B cell (primary cell): ENCODE measurements at regions not wholly inside any gene's neighbourhood (a gene's known extent, or its start where the extent isn't known, plus 50 kb on each side); places are given as distances from the start of the nearest gene placed in this dataset.

Experiments used
- ATAC-seq: fragments of 200-7000 bp; cut with Tn5 transposase; one replicate; pipeline ENCODE4 v1.10.0; 2021; ENCODE audit warnings: low read depth, mild to moderate bottlenecking, moderate number of reproducible peaks, moderate library complexity
- CTCF ChIA-PET: fragments of 350-600 bp; sonication (Branson Sonifier 250); formaldehyde crosslinking; loops from one replicate; lab custom pipeline; 2021; ENCODE audit warnings: antibody characterized with exemption, inconsistent platforms; lab: Charles Lee
- POLR2A ChIA-PET: fragments of 350-600 bp; sonication (Branson Sonifier 250); formaldehyde crosslinking; loops from one replicate; lab custom pipeline; 2021; ENCODE audit warnings: antibody characterized with exemption; lab: Charles Lee
- DNase-seq: peaks from one replicate; pipeline ENCODE4 v3.0.0; 2013
- H2AFZ ChIP-seq: 2 replicates; pipeline ENCODE4 v1.6.1; 2012; ENCODE audit warnings: mild to moderate bottlenecking, low read depth, low read length; ENCODE audit not compliant: insufficient read depth, poor library complexity, severe bottlenecking
- H3K27ac ChIP-seq, 2 donors: 1 replicate in 1 of 2; 2 replicates in 1 of 2; pipeline ENCODE4 v1.5.1; 2012 to 2013; ENCODE audit warnings: low read length in 2 of 2, mild to moderate bottlenecking in 2 of 2, moderate library complexity in 1 of 2
- H3K27me3 ChIP-seq, 4 experiments: fragments of 200-600 bp in 1 of 4; sonication (generic) in 1 of 4; replicated peaks in 1 of 4; 1 replicate in 2 of 4; 2 replicates in 2 of 4; pipeline versions ENCODE4 v1.6.1 to v1.7.0; 2013 to 2016; ENCODE audit warnings: low read length in 3 of 4, mild to moderate bottlenecking in 2 of 4, mixed read lengths in 1 of 4, moderate library complexity in 1 of 4; ENCODE audit not compliant: insufficient read depth in 4 of 4, control insufficient read depth in 3 of 4; ENCODE audit errors: control extremely low read depth in 1 of 4
- H3K36me3 ChIP-seq, 2 experiments: replicated peaks in 1 of 2; 1 replicate in 1 of 2; 2 replicates in 1 of 2; pipeline versions ENCODE4 v1.6.1 to v1.7.1; 2013; ENCODE audit warnings: low read length in 1 of 2; ENCODE audit not compliant: insufficient read depth in 2 of 2, control insufficient read depth in 1 of 2; ENCODE audit errors: control extremely low read depth in 1 of 2, extremely low read depth in 1 of 2
- H3K4me1 ChIP-seq, 2 donors: fragments of 200-600 bp in 1 of 2; sonication (generic) in 1 of 2; 1 replicate in 1 of 2; 2 replicates in 1 of 2; pipeline versions ENCODE4 v1.5.1 to v1.6.1; 2013 to 2017; ENCODE audit warnings: low read length in 2 of 2; ENCODE audit not compliant: control insufficient read depth in 2 of 2, insufficient read depth in 2 of 2
- H3K4me2 ChIP-seq: replicated peaks from 2 replicates; pipeline ENCODE3; 2012; ENCODE audit warnings: mild to moderate bottlenecking, low read depth, low read length; ENCODE audit not compliant: poor library complexity, severe bottlenecking
- H3K4me3 ChIP-seq, 5 experiments: fragments of 200-600 bp in 1 of 5; sonication (generic) in 1 of 5; 1 replicate in 3 of 5; 2 replicates in 2 of 5; pipeline versions ENCODE4 v1.5.1 to v1.7.0; 2011 to 2016; ENCODE audit warnings: low read length in 4 of 5, mild to moderate bottlenecking in 4 of 5, low read depth in 2 of 5, control low read depth in 1 of 5, moderate library complexity in 1 of 5; ENCODE audit not compliant: insufficient read depth in 1 of 5; ENCODE audit errors: control extremely low read depth in 1 of 5, extremely low read depth in 1 of 5
- H3K79me2 ChIP-seq: fragments of 200-600 bp; sonication (generic); one replicate; pipeline ENCODE4 v1.6.0; 2016; ENCODE audit warnings: low read length; ENCODE audit not compliant: control insufficient read depth, insufficient read depth
- H3K9ac ChIP-seq: fragments of 200-600 bp; sonication (generic); 2 replicates; pipeline ENCODE4 v1.6.1; 2017; ENCODE audit warnings: mild to moderate bottlenecking, low read length, moderate library complexity
- H3K9me3 ChIP-seq, 3 donors: one replicate each; pipeline versions ENCODE4 v1.6.1 to v1.7.1; 2013; ENCODE audit warnings: low read length in 2 of 3; ENCODE audit not compliant: control insufficient read depth in 2 of 3, insufficient read depth in 1 of 3; ENCODE audit errors: control extremely low read depth in 1 of 3
- H4K20me1 ChIP-seq: 2 replicates; pipeline ENCODE4 v1.6.0; 2012; ENCODE audit warnings: mild to moderate bottlenecking, low read length; ENCODE audit not compliant: insufficient read depth, control insufficient read depth, poor library complexity, severe bottlenecking
- H3K27ac Mint-ChIP-seq: one replicate; pipeline ENCODE4 v1.8.0; 2021; ENCODE audit warnings: mixed read lengths
- H3K27me3 Mint-ChIP-seq: one replicate; pipeline ENCODE4 v1.8.0; 2021; ENCODE audit warnings: mixed read lengths
- H3K4me1 Mint-ChIP-seq: one replicate; pipeline ENCODE4 v1.8.0; 2021; ENCODE audit warnings: mixed read lengths
- H3K4me3 Mint-ChIP-seq: one replicate; pipeline ENCODE4 v1.8.0; 2021; ENCODE audit warnings: mixed read lengths
- H3K9me3 Mint-ChIP-seq: one replicate; pipeline ENCODE4 v1.8.0; 2022; ENCODE audit warnings: mixed read lengths; ENCODE audit not compliant: insufficient read depth
- EZH2 ChIP-seq: IDR thresholded peaks from 2 replicates; pipeline ENCODE4 v1.6.1; 2012; ENCODE audit warnings: borderline replicate concordance, low read depth, mild to moderate bottlenecking, moderate library complexity, low read length; ENCODE audit not compliant: insufficient read depth, poor library complexity, severe bottlenecking
- WGBS: methylation state at CpG from one replicate; pipeline ENCODE4 v1.1.5; 2013; ENCODE audit warnings: missing lambda C conversion rate; ENCODE audit not compliant: insufficient coverage; 5-methylcytosine and 5-hydroxymethylcytosine counted together
- intact Hi-C: fragments of 100-400 bp; cut with micrococcal nuclease; formaldehyde crosslinking; loops from one replicate; pipeline ENCODE4 v1.10.0; 2022
- TF ChIP-seq, protein P1 (sequence below): fragments of 200-600 bp; IDR thresholded peaks from one replicate; pipeline ENCODE4 v1.8.0; 2022; ENCODE audit warnings: antibody characterized with exemption, mild to moderate bottlenecking

DNA sequence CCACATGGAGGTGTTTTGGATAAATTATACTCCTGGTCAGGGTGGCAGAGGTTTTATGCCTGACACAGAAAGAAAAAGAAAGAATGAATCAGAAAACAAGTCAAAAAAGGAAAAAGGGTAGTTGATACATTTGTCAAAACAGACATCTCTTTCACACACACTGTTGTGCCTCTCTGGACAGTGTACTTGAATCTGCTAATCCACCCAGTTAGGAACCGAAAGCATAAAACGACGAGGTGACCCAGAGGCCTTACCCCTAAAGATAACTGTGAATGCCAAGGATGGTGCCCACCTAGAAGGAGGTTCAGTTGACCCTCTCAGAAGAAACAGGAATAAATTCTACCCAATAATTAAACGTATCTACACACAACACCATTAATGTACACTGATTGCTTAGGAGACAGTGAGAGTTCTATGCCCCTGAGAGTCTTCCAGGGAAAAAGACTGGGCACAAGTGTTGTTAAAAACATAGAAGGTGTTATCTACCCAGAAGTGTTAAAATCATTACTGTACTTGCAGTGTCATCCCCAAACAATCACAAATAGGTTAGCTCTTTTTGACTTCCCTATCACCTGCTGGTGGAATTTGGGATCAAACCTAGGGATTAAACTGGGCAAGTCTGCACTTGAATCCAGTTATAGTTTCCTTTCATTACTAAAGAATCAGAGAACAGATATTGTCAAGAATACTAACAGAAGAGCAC, 123.2 kb upstream of the DNAJC10 start:
- no peaks in the 10 kb centered on the region for H3K27me3 ChIP-seq
- DNase-seq (no peak), ATAC-seq (no peak)
- no peak overlapping the region for H2AFZ ChIP-seq
- ChIA-PET POLR2A (no interaction called here), CTCF (no interaction called here)
- H3K79me2 ChIP-seq, result no peaks in the 10 kb centered on the region
- no peak overlapping the region for H3K9ac ChIP-seq
- no peaks in the 10 kb centered on the region for H4K20me1 ChIP-seq
- intact Hi-C loops, result no loop called here
- no peaks in the 10 kb centered on the region for H3K4me1 ChIP-seq
- no peak overlapping the region for H3K4me3 ChIP-seq
- TF ChIP-seq, protein P1, sequence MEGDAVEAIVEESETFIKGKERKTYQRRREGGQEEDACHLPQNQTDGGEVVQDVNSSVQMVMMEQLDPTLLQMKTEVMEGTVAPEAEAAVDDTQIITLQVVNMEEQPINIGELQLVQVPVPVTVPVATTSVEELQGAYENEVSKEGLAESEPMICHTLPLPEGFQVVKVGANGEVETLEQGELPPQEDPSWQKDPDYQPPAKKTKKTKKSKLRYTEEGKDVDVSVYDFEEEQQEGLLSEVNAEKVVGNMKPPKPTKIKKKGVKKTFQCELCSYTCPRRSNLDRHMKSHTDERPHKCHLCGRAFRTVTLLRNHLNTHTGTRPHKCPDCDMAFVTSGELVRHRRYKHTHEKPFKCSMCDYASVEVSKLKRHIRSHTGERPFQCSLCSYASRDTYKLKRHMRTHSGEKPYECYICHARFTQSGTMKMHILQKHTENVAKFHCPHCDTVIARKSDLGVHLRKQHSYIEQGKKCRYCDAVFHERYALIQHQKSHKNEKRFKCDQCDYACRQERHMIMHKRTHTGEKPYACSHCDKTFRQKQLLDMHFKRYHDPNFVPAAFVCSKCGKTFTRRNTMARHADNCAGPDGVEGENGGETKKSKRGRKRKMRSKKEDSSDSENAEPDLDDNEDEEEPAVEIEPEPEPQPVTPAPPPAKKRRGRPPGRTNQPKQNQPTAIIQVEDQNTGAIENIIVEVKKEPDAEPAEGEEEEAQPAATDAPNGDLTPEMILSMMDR, result no peak
- TF ChIP-seq EZH2, result no peak
- peaks cover 0 to 1% (median 0%) of the 10 kb centered on the region in 3 donors for H3K9me3 ChIP-seq
- 100% methylated on average over 1 of the region's 4 CpGs for WGBS
- H3K4me1 Mint-ChIP-seq, result no peaks in the 10 kb centered on the region
- no peaks in the 10 kb centered on the region for H3K36me3 ChIP-seq
- no peak overlapping the region for H3K27ac Mint-ChIP-seq
- no peak overlapping the region for H3K4me2 ChIP-seq
- no peak overlapping the region for H3K27ac ChIP-seq
- H3K9me3 Mint-ChIP-seq, result no peaks in the 10 kb centered on the region
- H3K4me3 Mint-ChIP-seq, result no peak overlapping the region
- H3K27me3 Mint-ChIP-seq, result peaks cover 7% of the 10 kb centered on the region

DNA sequence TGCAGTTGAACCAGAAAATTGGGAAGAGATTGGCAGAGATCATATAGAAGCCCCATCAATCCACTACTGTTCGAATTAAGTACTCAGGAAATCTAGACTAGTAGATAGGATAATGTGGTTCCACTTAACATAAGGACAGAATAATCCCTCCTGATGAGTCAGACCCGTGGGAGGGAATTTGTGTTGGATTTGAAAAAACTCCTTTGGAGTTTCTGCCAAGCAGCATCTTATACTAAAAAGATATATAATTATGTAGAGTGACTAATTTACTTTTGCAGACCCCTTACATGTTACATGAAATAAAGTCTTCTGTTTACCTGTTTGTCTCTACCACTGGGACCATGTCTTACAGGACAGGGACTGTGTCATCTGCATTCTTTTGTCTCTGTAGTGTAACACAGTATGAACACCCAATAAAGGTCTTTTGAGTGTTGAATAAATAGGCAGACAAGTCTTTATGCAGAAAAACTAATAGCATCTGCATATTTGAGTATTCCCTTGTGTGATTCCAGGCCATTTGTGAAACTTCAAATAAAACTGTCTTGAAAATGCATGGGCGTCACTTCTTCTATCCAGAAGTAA, 122.6 kb upstream of the DNAJC10 start:
- no peak overlapping the region for H3K4me2 ChIP-seq
- no peak overlapping the region for H3K4me3 Mint-ChIP-seq
- TF ChIP-seq EZH2, result no peak
- TF ChIP-seq, protein P1, result no peak

More for the DNA sequence above, 122.6 kb upstream of the DNAJC10 start:
- DNase-seq (no peak), ATAC-seq (no peak)
- no peak overlapping the region for H3K27ac Mint-ChIP-seq
- CTCF ChIA-PET, result no interaction called here
- Histone ChIP-seq H4K20me1 (no peaks in the 10 kb centered on the region), H3K9me3 (peaks cover 0 to 1% (median 0%) of the 10 kb centered on the region in 3 donors), H3K4me1 (no peaks in the 10 kb centered on the region), H3K36me3 (no peaks in the 10 kb centered on the region), H3K27me3 (no peaks in the 10 kb centered on the region), H3K4me3 (no peak overlapping the region), H3K9ac (no peak overlapping the region), H3K27ac (no peak overlapping the region), H2AFZ (no peak overlapping the region), H3K79me2 (no peaks in the 10 kb centered on the region)
- H3K27me3 Mint-ChIP-seq, result peaks cover 8% of the 10 kb centered on the region
- intact Hi-C loops, result no loop called here
- POLR2A ChIA-PET, result no interaction called here
- no CpG with 5 or more reads among the region's 3 CpGs for WGBS
- no peaks in the 10 kb centered on the region for H3K9me3 Mint-ChIP-seq
- no peaks in the 10 kb centered on the region for H3K4me1 Mint-ChIP-seq
